ENCODE measurements at regions not wholly inside any gene's neighbourhood (a gene's known extent, or its start where the extent isn't known, plus 50 kb on each side); places are given as distances from the start of the nearest gene placed in this dataset.

- TF ChIP-seq, protein P1, sequence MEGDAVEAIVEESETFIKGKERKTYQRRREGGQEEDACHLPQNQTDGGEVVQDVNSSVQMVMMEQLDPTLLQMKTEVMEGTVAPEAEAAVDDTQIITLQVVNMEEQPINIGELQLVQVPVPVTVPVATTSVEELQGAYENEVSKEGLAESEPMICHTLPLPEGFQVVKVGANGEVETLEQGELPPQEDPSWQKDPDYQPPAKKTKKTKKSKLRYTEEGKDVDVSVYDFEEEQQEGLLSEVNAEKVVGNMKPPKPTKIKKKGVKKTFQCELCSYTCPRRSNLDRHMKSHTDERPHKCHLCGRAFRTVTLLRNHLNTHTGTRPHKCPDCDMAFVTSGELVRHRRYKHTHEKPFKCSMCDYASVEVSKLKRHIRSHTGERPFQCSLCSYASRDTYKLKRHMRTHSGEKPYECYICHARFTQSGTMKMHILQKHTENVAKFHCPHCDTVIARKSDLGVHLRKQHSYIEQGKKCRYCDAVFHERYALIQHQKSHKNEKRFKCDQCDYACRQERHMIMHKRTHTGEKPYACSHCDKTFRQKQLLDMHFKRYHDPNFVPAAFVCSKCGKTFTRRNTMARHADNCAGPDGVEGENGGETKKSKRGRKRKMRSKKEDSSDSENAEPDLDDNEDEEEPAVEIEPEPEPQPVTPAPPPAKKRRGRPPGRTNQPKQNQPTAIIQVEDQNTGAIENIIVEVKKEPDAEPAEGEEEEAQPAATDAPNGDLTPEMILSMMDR (IDR thresholded peaks at IDR 0.05; ENCODE audit: low read depth, low read length) = no peak
- TF ChIP-seq EZH2phosphoT487 (IDR thresholded peaks at IDR 0.05; ENCODE audit: low read depth) = no peak
Observed at GRCh38 chr20:19098117-19098516, 114.3 kb upstream of the SLC24A3 start.

Measured in OCI-LY3 (cell line).